Left forelimb (tissue), 1 donor: ENCODE measurements at regions not wholly inside any gene's neighbourhood (a gene's known extent, or its start where the extent isn't known, plus 50 kb on each side); places are given as distances from the start of the nearest gene placed in this dataset.

ENCODE experiments used
- DNase-seq: peaks from one replicate; pipeline ENCODE4 v3.0.0-alpha.2; 2018; ENCODE audit warnings: low spot score

- DNase-seq: no peak
Observed at GRCh38 chr13:75050419-75051046, 431.4 kb downstream of the TBC1D4 start.

- DNase-seq: no peak
Observed at GRCh38 chr13:75049735-75050335, 432.1 kb downstream of the TBC1D4 start.

GRCh38 chr13:75042807-75043206 lies 439.2 kb downstream of the TBC1D4 start:
- no peak for DNase-seq

GRCh38 chr13:75038393-75039113 lies 443.4 kb downstream of the TBC1D4 start:
- DNase-seq: no peak

- DNase-seq: no peak
Observed at GRCh38 chr13:75025956-75026355, 456.0 kb downstream of the TBC1D4 start.

- DNase-seq: no peak
Observed at GRCh38 chr13:75024602-75025001, 457.4 kb downstream of the TBC1D4 start.

GRCh38 chr13:75023609-75024008 lies 458.4 kb downstream of the TBC1D4 start:
- DNase-seq: no peak

GRCh38 chr13:75021151-75021550 lies 460.8 kb downstream of the TBC1D4 start:
- DNase-seq: no peak

- no peak for DNase-seq
Observed at GRCh38 chr13:75016225-75016624, 465.7 kb downstream of the TBC1D4 start.

- DNase-seq: no peak
Observed at GRCh38 chr13:75013818-75014217, 468.2 kb downstream of the TBC1D4 start.

- no peak for DNase-seq
Observed at GRCh38 chr13:75010941-75011340, 471.0 kb downstream of the TBC1D4 start.

- DNase-seq: no peak
Observed at GRCh38 chr13:75008926-75009325, 473.0 kb downstream of the TBC1D4 start.

GRCh38 chr13:74990992-74991391 lies 491.0 kb downstream of the TBC1D4 start:
- DNase-seq: no peak

- no peak for DNase-seq
Observed at GRCh38 chr13:74987124-74987690, 494.8 kb downstream of the TBC1D4 start.

GRCh38 chr13:74986609-74987008 lies 495.4 kb downstream of the TBC1D4 start:
- no peak for DNase-seq

- no peak for DNase-seq
Observed at GRCh38 chr13:74979703-74980102, 502.3 kb downstream of the TBC1D4 start.

- no peak for DNase-seq
Observed at GRCh38 chr13:74978591-74978990, 503.4 kb downstream of the TBC1D4 start.

- DNase-seq: no peak
Observed at GRCh38 chr13:74977498-74977897, 504.5 kb downstream of the TBC1D4 start.

GRCh38 chr13:74975111-74975510 lies 506.9 kb downstream of the TBC1D4 start:
- DNase-seq: no peak

GRCh38 chr13:74973935-74974879 lies 507.8 kb downstream of the TBC1D4 start:
- DNase-seq: no peak

- no peak for DNase-seq
Observed at GRCh38 chr13:74969419-74969818, 512.5 kb downstream of the TBC1D4 start.
